Activated naive CD4-positive, alpha-beta T cell treated with anti-CD3 and anti-CD28 coated beads, Interleukin-2, amount 50 U/mL, for 24 hours (primary cell): ENCODE measurements at regions not wholly inside any gene's neighbourhood (a gene's known extent, or its start where the extent isn't known, plus 50 kb on each side); places are given as distances from the start of the nearest gene placed in this dataset.
A peak's percentile ranks its signal among the peaks of the same experiment; 100 is the strongest.
"Not testable (repeated sequence)": the region's sequence is repeated elsewhere in the genome, so short reads cannot be mapped to it uniquely, and the experiment has no call there.

ENCODE experiments used
- H3K27ac Mint-ChIP-seq: one replicate; pipeline ENCODE4 v1.8.0; 2021; ENCODE audit warnings: mild to moderate bottlenecking, mixed read lengths
- H3K27me3 Mint-ChIP-seq: one replicate; pipeline ENCODE4 v1.8.0; 2021; ENCODE audit warnings: mixed read lengths
- H3K36me3 Mint-ChIP-seq: one replicate; pipeline ENCODE4 v1.8.0; 2021; ENCODE audit warnings: mixed read lengths
- H3K4me1 Mint-ChIP-seq: one replicate; pipeline ENCODE4 v1.8.0; 2021; ENCODE audit warnings: mixed read lengths
- H3K4me3 Mint-ChIP-seq: one replicate; pipeline ENCODE4 v1.8.0; 2021; ENCODE audit warnings: mild to moderate bottlenecking, mixed read lengths
- H3K9me3 Mint-ChIP-seq: one replicate; pipeline ENCODE4 v1.8.0; 2021; ENCODE audit warnings: mixed read lengths

- Mint-ChIP-seq H3K27ac (no peak overlapping the region), H3K36me3 (no peaks in the 10 kb centered on the region), H3K4me3 (no peak overlapping the region), H3K9me3 (no peaks in the 10 kb centered on the region), H3K4me1 (no peaks in the 10 kb centered on the region), H3K27me3 (peaks cover 10% of the 10 kb centered on the region)
Observed at GRCh38 chr14:61153914-61154545, 127.1 kb downstream of the TMEM30B start.

GRCh38 chr14:61153431-61153830 is 127.7 kb downstream of the TMEM30B start:
- Mint-ChIP-seq H3K36me3 (no peaks in the 10 kb centered on the region), H3K27ac (no peak overlapping the region), H3K4me3 (no peak overlapping the region), H3K4me1 (no peaks in the 10 kb centered on the region), H3K9me3 (no peaks in the 10 kb centered on the region), H3K27me3 (peaks cover 10% of the 10 kb centered on the region)

- H3K4me3 Mint-ChIP-seq, result no peak overlapping the region
- no peaks in the 10 kb centered on the region for H3K36me3 Mint-ChIP-seq
- no peak overlapping the region for H3K27ac Mint-ChIP-seq
- no peaks in the 10 kb centered on the region for H3K9me3 Mint-ChIP-seq
- H3K27me3 Mint-ChIP-seq, result peaks cover 10% of the 10 kb centered on the region
- no peaks in the 10 kb centered on the region for H3K4me1 Mint-ChIP-seq
Observed at GRCh38 chr14:61152851-61153364, 128.2 kb downstream of the TMEM30B start.

- Mint-ChIP-seq H3K27me3 (peaks cover 10% of the 10 kb centered on the region), H3K27ac (no peak overlapping the region), H3K4me3 (no peak overlapping the region), H3K4me1 (no peaks in the 10 kb centered on the region), H3K9me3 (no peaks in the 10 kb centered on the region), H3K36me3 (no peaks in the 10 kb centered on the region)
Observed at GRCh38 chr14:61151251-61151650, 129.9 kb downstream of the TMEM30B start.

GRCh38 chr14:61150851-61151250 is 130.3 kb downstream of the TMEM30B start:
- Mint-ChIP-seq H3K4me1 (no peaks in the 10 kb centered on the region), H3K4me3 (no peak overlapping the region), H3K27me3 (peaks cover 10% of the 10 kb centered on the region), H3K36me3 (no peaks in the 10 kb centered on the region), H3K9me3 (no peaks in the 10 kb centered on the region), H3K27ac (no peak overlapping the region)

GRCh38 chr14:61149896-61150295 is 131.2 kb downstream of the TMEM30B start:
- no peaks in the 10 kb centered on the region for H3K9me3 Mint-ChIP-seq
- peaks cover 10% of the 10 kb centered on the region for H3K27me3 Mint-ChIP-seq
- H3K4me3 Mint-ChIP-seq, result no peak overlapping the region

GRCh38 chr14:61148742-61149350 is 132.3 kb downstream of the TMEM30B start:
- Mint-ChIP-seq H3K9me3 (no peaks in the 10 kb centered on the region), H3K36me3 (no peaks in the 10 kb centered on the region), H3K4me3 (no peak overlapping the region), H3K4me1 (no peaks in the 10 kb centered on the region), H3K27ac (no peak overlapping the region), H3K27me3 (peaks cover 8% of the 10 kb centered on the region)

More at GRCh38 chr14:61149896-61150295, 131.2 kb downstream of the TMEM30B start:
- Mint-ChIP-seq H3K27ac (peak overlapping the region; percentile 23), H3K4me1 (no peaks in the 10 kb centered on the region), H3K36me3 (no peaks in the 10 kb centered on the region)

- H3K27ac Mint-ChIP-seq, result no peak overlapping the region
- H3K4me3 Mint-ChIP-seq, result no peak overlapping the region
- no peaks in the 10 kb centered on the region for H3K9me3 Mint-ChIP-seq
- no peaks in the 10 kb centered on the region for H3K4me1 Mint-ChIP-seq
- H3K27me3 Mint-ChIP-seq, result peaks cover 7% of the 10 kb centered on the region
- H3K36me3 Mint-ChIP-seq, result no peaks in the 10 kb centered on the region
Observed at GRCh38 chr14:61147831-61148549, 133.1 kb downstream of the TMEM30B start.

GRCh38 chr14:61147381-61147821 is 133.7 kb downstream of the TMEM30B start:
- Mint-ChIP-seq H3K36me3 (no peaks in the 10 kb centered on the region), H3K27ac (no peak overlapping the region), H3K4me1 (no peaks in the 10 kb centered on the region), H3K9me3 (no peaks in the 10 kb centered on the region), H3K4me3 (no peak overlapping the region), H3K27me3 (peaks cover 5% of the 10 kb centered on the region)

- H3K9me3 Mint-ChIP-seq, result no peaks in the 10 kb centered on the region
- no peaks in the 10 kb centered on the region for H3K4me1 Mint-ChIP-seq
- H3K36me3 Mint-ChIP-seq, result no peaks in the 10 kb centered on the region
- H3K4me3 Mint-ChIP-seq, result no peak overlapping the region
- peaks cover 5% of the 10 kb centered on the region for H3K27me3 Mint-ChIP-seq
- H3K27ac Mint-ChIP-seq, result no peak overlapping the region
Observed at GRCh38 chr14:61146899-61147298, 134.2 kb downstream of the TMEM30B start.

GRCh38 chr14:61145903-61146481 is 135.1 kb downstream of the TMEM30B start:
- Mint-ChIP-seq H3K27ac (no peak overlapping the region), H3K27me3 (peaks cover 1% of the 10 kb centered on the region), H3K9me3 (no peaks in the 10 kb centered on the region), H3K4me3 (no peak overlapping the region), H3K4me1 (no peaks in the 10 kb centered on the region), H3K36me3 (no peaks in the 10 kb centered on the region)

- H3K9me3 Mint-ChIP-seq, result no peaks in the 10 kb centered on the region
- no peak overlapping the region for H3K27ac Mint-ChIP-seq
- no peaks in the 10 kb centered on the region for H3K36me3 Mint-ChIP-seq
- H3K27me3 Mint-ChIP-seq, result peaks cover 2% of the 10 kb centered on the region
- no peaks in the 10 kb centered on the region for H3K4me1 Mint-ChIP-seq
- no peak overlapping the region for H3K4me3 Mint-ChIP-seq
Observed at GRCh38 chr14:61145034-61145902, 135.9 kb downstream of the TMEM30B start.

GRCh38 chr14:61144117-61145033 is 136.8 kb downstream of the TMEM30B start:
- not testable (repeated sequence) for H3K4me1 Mint-ChIP-seq, H3K36me3 Mint-ChIP-seq, H3K4me3 Mint-ChIP-seq, H3K27me3 Mint-ChIP-seq, H3K9me3 Mint-ChIP-seq, H3K27ac Mint-ChIP-seq

GRCh38 chr14:61140872-61141271 is 140.3 kb downstream of the TMEM30B start:
- Mint-ChIP-seq H3K27ac (no peak overlapping the region), H3K36me3 (no peaks in the 10 kb centered on the region), H3K4me1 (no peaks in the 10 kb centered on the region), H3K4me3 (no peak overlapping the region), H3K9me3 (peaks cover 11% of the 10 kb centered on the region), H3K27me3 (peaks cover 20% of the 10 kb centered on the region)
